H7 (cell line): ENCODE measurements at regions not wholly inside any gene's neighbourhood (a gene's known extent, or its start where the extent isn't known, plus 50 kb on each side); places are given as distances from the start of the nearest gene placed in this dataset.

Experiments
- DNase-seq: peaks from one replicate; pipeline ENCODE4 v3.0.0; 2012
- H3K27me3 ChIP-seq: 2 replicates; pipeline ENCODE4 v1.6.0; 2011; ENCODE audit warnings: mild to moderate bottlenecking, low read length; ENCODE audit not compliant: control insufficient read depth, insufficient read depth
- H3K36me3 ChIP-seq: replicated peaks from 2 replicates; pipeline ENCODE4 v1.5.1; 2011; ENCODE audit warnings: low read length; ENCODE audit not compliant: control insufficient read depth, insufficient read depth
- H3K4me3 ChIP-seq: 2 replicates; pipeline ENCODE4 v1.5.1; 2011; ENCODE audit warnings: low read depth, mild to moderate bottlenecking, control low read depth, low read length, moderate library complexity; ENCODE audit not compliant: insufficient read depth

GRCh38 chr11:112822478-112823274 lies 138.5 kb upstream of the NCAM1 start:
- Histone ChIP-seq H3K4me3 (no peak overlapping the region), H3K36me3 (no peaks in the 10 kb centered on the region), H3K27me3 (no peaks in the 10 kb centered on the region)
- DNase-seq = peak; percentile 71

GRCh38 chr11:112826026-112826425 lies 135.2 kb upstream of the NCAM1 start:
- DNase-seq = no peak
- Histone ChIP-seq H3K4me3 (no peak overlapping the region), H3K36me3 (no peaks in the 10 kb centered on the region), H3K27me3 (no peaks in the 10 kb centered on the region)

- Histone ChIP-seq H3K36me3 (no peaks in the 10 kb centered on the region), H3K27me3 (no peaks in the 10 kb centered on the region), H3K4me3 (no peak overlapping the region)
- DNase-seq = no peak
Measured at GRCh38 chr11:112826788-112827187, 134.4 kb upstream of the NCAM1 start.

GRCh38 chr11:112828421-112828820 lies 132.8 kb upstream of the NCAM1 start:
- Histone ChIP-seq H3K4me3 (no peak overlapping the region), H3K27me3 (no peaks in the 10 kb centered on the region), H3K36me3 (no peaks in the 10 kb centered on the region)
- no peak for DNase-seq

GRCh38 chr11:112829971-112830654 lies 131.1 kb upstream of the NCAM1 start:
- DNase-seq = no peak
- Histone ChIP-seq H3K36me3 (no peaks in the 10 kb centered on the region), H3K4me3 (no peak overlapping the region), H3K27me3 (no peaks in the 10 kb centered on the region)

- H3K27me3 ChIP-seq = no peaks in the 10 kb centered on the region
- H3K36me3 ChIP-seq = no peaks in the 10 kb centered on the region
- no peak for DNase-seq
- H3K4me3 ChIP-seq = no peak overlapping the region
Measured at GRCh38 chr11:112831041-112831440, 130.2 kb upstream of the NCAM1 start.

DNA sequence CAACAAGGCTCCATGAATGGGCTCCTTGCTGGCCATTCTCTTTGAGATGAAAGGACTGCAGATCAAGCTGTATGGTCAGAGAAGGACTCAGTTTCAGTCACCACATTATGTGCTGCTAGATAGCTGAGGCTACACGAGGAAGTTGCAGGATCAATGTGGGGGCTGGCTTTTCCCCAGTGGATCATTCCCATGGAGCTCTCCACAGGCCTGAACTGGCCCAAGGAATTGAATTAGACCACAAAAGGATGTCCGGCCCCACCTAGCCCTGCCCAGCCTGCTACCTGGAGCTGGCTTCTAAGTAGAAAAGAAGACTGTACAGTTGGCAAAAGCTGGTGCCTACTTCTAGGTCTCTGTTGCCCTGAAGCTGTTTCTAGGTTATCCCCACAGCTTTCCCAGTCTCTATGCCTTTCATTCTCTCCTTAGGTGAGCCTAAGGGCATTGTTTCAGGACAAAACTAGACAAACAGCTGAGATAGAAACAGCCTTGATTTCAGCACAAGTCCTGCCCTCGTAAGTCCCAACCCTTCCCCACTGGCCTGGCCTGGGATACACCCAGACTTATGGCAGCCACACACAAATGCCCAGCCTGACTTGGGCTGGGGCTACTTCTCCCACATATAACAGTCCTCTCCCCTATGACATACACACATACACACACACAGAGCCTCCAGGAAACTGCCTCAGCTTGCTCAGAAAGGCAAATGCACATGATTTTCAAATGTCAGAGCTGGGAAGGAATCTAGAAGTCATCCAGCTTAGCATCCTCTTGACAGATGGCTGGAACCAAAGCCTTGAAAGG lies 129.1 kb upstream of the NCAM1 start:
- Histone ChIP-seq H3K4me3 (no peak overlapping the region), H3K36me3 (no peaks in the 10 kb centered on the region), H3K27me3 (no peaks in the 10 kb centered on the region)
- no peak for DNase-seq

GRCh38 chr11:112834277-112834755 lies 126.9 kb upstream of the NCAM1 start:
- DNase-seq = no peak
- Histone ChIP-seq H3K27me3 (no peaks in the 10 kb centered on the region), H3K36me3 (no peaks in the 10 kb centered on the region), H3K4me3 (no peak overlapping the region)

DNA sequence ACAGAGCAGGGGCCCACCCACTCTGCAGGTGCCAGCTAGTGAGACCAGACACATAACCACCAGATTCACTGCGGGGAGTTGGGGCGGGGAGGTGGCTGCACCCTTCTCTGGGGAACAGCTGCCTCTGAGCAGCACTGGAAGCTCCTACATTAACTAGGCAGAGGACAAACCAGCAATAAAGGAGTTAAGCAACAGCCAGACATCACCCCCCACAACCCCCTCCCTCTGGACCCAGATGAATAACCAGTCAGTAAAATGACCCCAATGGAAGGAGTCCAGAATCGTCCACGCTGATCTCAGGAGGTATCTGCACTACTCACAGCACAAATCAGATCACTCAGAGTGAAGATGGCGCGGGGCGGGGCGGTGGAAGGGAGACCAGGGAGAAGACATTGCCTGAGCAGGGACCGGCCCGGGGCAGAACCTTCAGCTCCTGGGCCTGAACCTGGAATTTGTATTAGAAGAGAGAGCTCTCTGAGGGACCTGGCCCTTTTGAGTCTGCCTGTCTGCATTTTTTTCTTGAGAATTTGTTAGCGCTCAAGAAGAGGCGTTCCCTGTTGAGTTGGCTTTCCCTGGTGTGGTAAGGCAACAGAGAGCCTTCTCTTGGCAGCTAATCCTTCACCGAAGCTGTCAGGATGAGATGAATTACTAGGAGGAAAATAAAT lies 125.5 kb upstream of the NCAM1 start:
- Histone ChIP-seq H3K36me3 (no peaks in the 10 kb centered on the region), H3K27me3 (no peaks in the 10 kb centered on the region), H3K4me3 (no peak overlapping the region)
- no peak for DNase-seq

- Histone ChIP-seq H3K4me3 (no peak overlapping the region), H3K36me3 (no peaks in the 10 kb centered on the region), H3K27me3 (no peaks in the 10 kb centered on the region)
- DNase-seq = no peak
Measured at GRCh38 chr11:112836256-112836602, 125.0 kb upstream of the NCAM1 start.

- peak; percentile 38 for DNase-seq
- H3K36me3 ChIP-seq = no peaks in the 10 kb centered on the region
Measured at GRCh38 chr11:112837162-112837826, 123.9 kb upstream of the NCAM1 start.

GRCh38 chr11:112839051-112839450 lies 122.2 kb upstream of the NCAM1 start:
- no peak for DNase-seq
- Histone ChIP-seq H3K27me3 (no peaks in the 10 kb centered on the region), H3K36me3 (no peaks in the 10 kb centered on the region), H3K4me3 (no peak overlapping the region)

More at GRCh38 chr11:112837162-112837826, 123.9 kb upstream of the NCAM1 start:
- Histone ChIP-seq H3K27me3 (no peaks in the 10 kb centered on the region), H3K4me3 (no peak overlapping the region)

GRCh38 chr11:112841729-112842128 lies 119.5 kb upstream of the NCAM1 start:
- DNase-seq = no peak
- H3K36me3 ChIP-seq = no peaks in the 10 kb centered on the region
- H3K4me3 ChIP-seq = no peak overlapping the region
- H3K27me3 ChIP-seq = no peaks in the 10 kb centered on the region

GRCh38 chr11:112842151-112842550 lies 119.1 kb upstream of the NCAM1 start:
- DNase-seq = no peak
- no peaks in the 10 kb centered on the region for H3K36me3 ChIP-seq

More at GRCh38 chr11:112842151-112842550, 119.1 kb upstream of the NCAM1 start:
- no peak overlapping the region for H3K4me3 ChIP-seq
- H3K27me3 ChIP-seq = no peaks in the 10 kb centered on the region
